Thyroid gland (tissue), 4 donors: ENCODE measurements at regions not wholly inside any gene's neighbourhood (a gene's known extent, or its start where the extent isn't known, plus 50 kb on each side); places are given as distances from the start of the nearest gene placed in this dataset.

ENCODE experiments used
- DNase-seq, 2 donors: peaks; one replicate each; pipeline ENCODE4 v3.0.0-alpha.2; 2019
- H3K27ac ChIP-seq, 3 donors: fragments of 200-600 bp; sonication (generic); 1 replicate in 2 of 3; 2 replicates in 1 of 3; pipeline ENCODE4 v1.5.1; 2016 to 2019; ENCODE audit warnings: mild to moderate bottlenecking in 1 of 3, moderate library complexity in 1 of 3
- H3K27me3 ChIP-seq: fragments of 200-600 bp; sonication (generic); one replicate; pipeline ENCODE4 v1.5.1; 2019
- H3K36me3 ChIP-seq, 2 donors: fragments of 200-600 bp; sonication (generic); one replicate each; pipeline ENCODE4 v1.5.1; 2016 to 2019
- H3K4me1 ChIP-seq, 2 donors: fragments of 200-600 bp; sonication (generic); one replicate each; pipeline ENCODE4 v1.5.1; 2017 to 2019
- H3K4me3 ChIP-seq, 3 donors: fragments of 200-600 bp; sonication (generic); replicated peaks in 1 of 3; 1 replicate in 2 of 3; 2 replicates in 1 of 3; pipeline ENCODE4 v1.5.1; 2016; ENCODE audit warnings: mild to moderate bottlenecking in 1 of 3
- H3K9me3 ChIP-seq: fragments of 200-600 bp; sonication (generic); one replicate; pipeline ENCODE4 v1.5.1; 2017
- POLR2A ChIP-seq, 2 donors: fragments of 450-650 bp; IDR thresholded peaks; one replicate each; pipeline ENCODE4 v1.6.1; 2017; ENCODE audit warnings: antibody characterized with exemption in 2 of 2, mild to moderate bottlenecking in 2 of 2, moderate library complexity in 1 of 2
- WGBS, 2 donors: methylation state at CpG; one replicate each; pipeline ENCODE4 v1.1.5; 2017; 5-methylcytosine and 5-hydroxymethylcytosine counted together
- intact Hi-C: fragments of 100-400 bp; cut with DNase I; formaldehyde crosslinking; loops from one replicate; pipeline ENCODE4 v1.15.1; 2023
- TF ChIP-seq, protein P1 (sequence below), 6 experiments: fragments of 200-600 bp in 3 of 6; fragments of 450-650 bp in 3 of 6; sonication (generic) in 3 of 6; IDR thresholded peaks; one replicate each; pipeline ENCODE4 v1.5.1; 2016 to 2019; ENCODE audit warnings: antibody characterized with exemption in 6 of 6, mild to moderate bottlenecking in 2 of 6, inconsistent platforms in 1 of 6, moderate library complexity in 1 of 6

DNA sequence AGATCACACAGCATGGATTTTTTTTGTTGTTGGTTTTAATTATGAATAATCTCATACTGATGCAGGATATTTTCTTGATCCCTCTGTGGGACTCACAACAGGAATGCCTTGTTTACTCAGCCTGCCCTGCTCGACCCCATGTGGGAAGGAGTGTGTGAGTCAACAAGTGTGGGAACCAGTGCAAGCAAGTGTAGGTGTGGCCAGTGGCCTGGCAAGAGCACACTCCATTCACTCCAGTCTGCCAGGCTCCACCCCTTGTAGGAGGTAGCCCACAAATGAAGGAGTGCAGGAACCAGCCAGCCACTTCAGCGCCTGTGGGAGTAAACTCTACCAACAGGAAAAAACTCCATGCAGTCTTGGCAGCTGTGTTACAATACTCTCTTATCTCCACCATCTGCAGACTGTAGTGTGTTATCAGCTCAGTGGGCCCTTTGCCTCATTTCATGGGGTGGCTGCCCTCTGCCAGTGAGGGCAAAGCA is 393.6 kb downstream of the OTOL1 start:
- Histone ChIP-seq H3K27ac (no peak overlapping the region), H3K36me3 (no peaks in the 10 kb centered on the region), H3K4me1 (no peaks in the 10 kb centered on the region), H3K9me3 (no peaks in the 10 kb centered on the region), H3K27me3 (no peaks in the 10 kb centered on the region), H3K4me3 (no peak overlapping the region)
- DNase-seq, result no peak
- 51 to 64% methylated on average over 2 of the region's 2 CpGs for WGBS, 2 donors
- intact Hi-C loops, result no loop called here
- TF ChIP-seq POLR2A (IDR thresholded peaks at IDR 0.05), result no peak
- TF ChIP-seq, protein P1, sequence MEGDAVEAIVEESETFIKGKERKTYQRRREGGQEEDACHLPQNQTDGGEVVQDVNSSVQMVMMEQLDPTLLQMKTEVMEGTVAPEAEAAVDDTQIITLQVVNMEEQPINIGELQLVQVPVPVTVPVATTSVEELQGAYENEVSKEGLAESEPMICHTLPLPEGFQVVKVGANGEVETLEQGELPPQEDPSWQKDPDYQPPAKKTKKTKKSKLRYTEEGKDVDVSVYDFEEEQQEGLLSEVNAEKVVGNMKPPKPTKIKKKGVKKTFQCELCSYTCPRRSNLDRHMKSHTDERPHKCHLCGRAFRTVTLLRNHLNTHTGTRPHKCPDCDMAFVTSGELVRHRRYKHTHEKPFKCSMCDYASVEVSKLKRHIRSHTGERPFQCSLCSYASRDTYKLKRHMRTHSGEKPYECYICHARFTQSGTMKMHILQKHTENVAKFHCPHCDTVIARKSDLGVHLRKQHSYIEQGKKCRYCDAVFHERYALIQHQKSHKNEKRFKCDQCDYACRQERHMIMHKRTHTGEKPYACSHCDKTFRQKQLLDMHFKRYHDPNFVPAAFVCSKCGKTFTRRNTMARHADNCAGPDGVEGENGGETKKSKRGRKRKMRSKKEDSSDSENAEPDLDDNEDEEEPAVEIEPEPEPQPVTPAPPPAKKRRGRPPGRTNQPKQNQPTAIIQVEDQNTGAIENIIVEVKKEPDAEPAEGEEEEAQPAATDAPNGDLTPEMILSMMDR (IDR thresholded peaks at IDR 0.05), result no peak

DNA sequence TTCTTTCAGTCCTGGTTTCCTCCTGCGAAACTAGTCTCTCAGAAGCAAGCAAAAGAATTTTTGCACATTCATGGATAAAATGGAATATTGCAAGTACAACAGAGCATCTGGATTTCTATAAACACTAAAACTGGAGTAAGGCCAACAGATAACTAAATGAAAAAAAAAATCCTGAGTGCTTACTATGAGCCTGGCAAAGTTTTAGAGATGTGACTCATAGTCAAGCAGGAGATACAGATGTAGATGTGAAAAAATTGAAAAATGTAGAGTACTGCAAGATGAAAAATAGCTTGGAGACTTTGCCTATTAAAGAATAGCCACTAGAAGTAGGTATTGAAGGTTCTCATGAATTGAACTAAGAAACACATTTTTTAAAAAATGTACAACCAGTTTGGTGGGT is 397.4 kb downstream of the OTOL1 start:
- H3K27ac ChIP-seq, result no peak overlapping the region
- no peak for DNase-seq
- no peaks in the 10 kb centered on the region for H3K9me3 ChIP-seq
- no peak overlapping the region for H3K4me3 ChIP-seq
- intact Hi-C loops, result no loop called here
- no peaks in the 10 kb centered on the region for H3K4me1 ChIP-seq
- 78 to 82% methylated on average over 1 of the region's 1 CpG for WGBS, 2 donors
- no peaks in the 10 kb centered on the region for H3K27me3 ChIP-seq
- TF ChIP-seq, protein P1 (IDR thresholded peaks at IDR 0.05), result no peak
- no peak for TF ChIP-seq POLR2A (IDR thresholded peaks at IDR 0.05)
- no peaks in the 10 kb centered on the region for H3K36me3 ChIP-seq

DNA sequence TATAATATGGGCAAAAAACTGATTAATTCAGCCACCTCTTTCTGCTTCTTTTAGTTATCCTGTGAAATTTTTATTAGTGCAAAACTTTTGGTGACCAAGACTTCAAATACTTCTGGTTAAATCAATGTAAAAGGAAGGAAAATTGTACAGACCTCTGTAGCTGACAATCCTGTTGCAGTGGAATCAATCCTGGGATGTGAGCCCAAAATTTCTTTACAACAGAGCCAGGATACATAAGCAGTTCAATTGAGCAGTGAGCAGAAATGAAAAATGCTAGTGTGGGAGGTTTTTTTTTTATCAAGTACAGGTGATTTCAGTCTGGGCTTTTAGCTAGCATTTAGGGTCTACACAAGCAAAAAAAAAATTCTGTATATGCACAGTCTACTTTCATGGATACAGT is 398.0 kb downstream of the OTOL1 start:
- intact Hi-C loops, result no loop called here
- H3K4me1 ChIP-seq, result no peaks in the 10 kb centered on the region
- no peak overlapping the region for H3K4me3 ChIP-seq
- no peaks in the 10 kb centered on the region for H3K27me3 ChIP-seq
- no peaks in the 10 kb centered on the region for H3K36me3 ChIP-seq
- H3K27ac ChIP-seq, result no peak overlapping the region
- no peak for DNase-seq
- H3K9me3 ChIP-seq, result no peaks in the 10 kb centered on the region
- TF ChIP-seq POLR2A (IDR thresholded peaks at IDR 0.05), result no peak
- TF ChIP-seq, protein P1 (IDR thresholded peaks at IDR 0.05), result no peak

DNA sequence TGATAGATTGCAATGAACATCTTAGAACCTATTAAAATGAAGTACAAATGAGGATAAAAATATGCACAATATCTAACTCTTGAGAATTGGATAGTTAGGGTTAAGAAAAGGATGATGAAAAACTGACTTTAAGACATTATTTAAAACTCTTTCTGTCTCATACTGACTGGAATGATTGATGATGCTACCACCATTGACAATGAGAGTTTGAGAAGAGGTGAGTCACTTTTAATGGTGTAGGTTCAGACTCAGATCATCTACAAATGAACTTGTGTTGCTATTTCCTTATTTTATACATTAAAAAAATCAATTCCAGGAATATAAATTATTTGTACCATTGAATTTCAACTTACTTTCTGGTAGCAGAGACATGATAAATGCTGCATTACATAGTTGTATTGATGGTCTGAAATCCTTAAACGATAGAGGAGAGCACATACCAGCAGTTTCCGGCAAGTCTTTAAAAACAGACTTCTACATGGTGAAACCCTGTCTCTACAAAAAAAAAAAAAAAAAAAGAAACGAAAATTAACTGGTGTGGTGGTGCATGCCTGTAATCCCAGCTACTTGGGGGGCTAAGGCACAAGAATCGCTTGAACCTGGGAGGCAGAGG is 409.0 kb downstream of the OTOL1 start:
- Histone ChIP-seq H3K27me3 (no peaks in the 10 kb centered on the region), H3K4me1 (no peaks in the 10 kb centered on the region), H3K9me3 (no peaks in the 10 kb centered on the region), H3K4me3 (no peak overlapping the region), H3K27ac (no peak overlapping the region), H3K36me3 (no peaks in the 10 kb centered on the region)
- DNase-seq, result no peak
- intact Hi-C loops, result no loop called here
- TF ChIP-seq POLR2A (IDR thresholded peaks at IDR 0.05), result no peak
- TF ChIP-seq, protein P1 (IDR thresholded peaks at IDR 0.05), result no peak
- 88 to 89% methylated on average over 4 of the region's 4 CpGs for WGBS, 2 donors

DNA sequence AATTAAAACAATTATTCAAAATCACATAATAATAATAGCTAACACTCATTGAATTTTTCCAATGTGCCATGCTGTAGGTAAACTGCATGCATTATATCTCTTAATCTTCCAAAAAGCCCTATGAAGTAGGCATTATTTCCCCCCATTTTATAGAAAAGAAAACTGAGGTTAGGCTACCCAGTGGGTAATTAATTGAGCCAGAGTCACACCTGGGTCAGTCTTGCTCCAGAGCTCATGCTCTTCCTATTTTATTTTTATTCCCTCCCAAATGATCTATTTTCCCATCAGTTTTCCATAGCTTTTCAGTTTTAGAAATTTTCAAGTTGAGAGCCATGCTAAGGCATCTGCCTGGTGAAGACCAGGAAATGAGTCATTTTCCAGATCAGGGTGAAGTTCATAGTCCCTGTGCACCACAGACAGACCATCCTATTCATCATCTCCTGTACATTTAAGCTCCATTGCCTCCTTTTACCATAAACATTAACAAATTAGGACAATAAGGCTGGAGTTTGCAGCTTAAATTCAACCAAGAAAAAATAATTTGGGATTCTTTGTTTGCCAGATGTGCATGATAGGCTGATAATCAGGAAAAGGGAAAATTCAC is 417.3 kb downstream of the OTOL1 start:
- intact Hi-C loops, result no loop called here
- no peaks in the 10 kb centered on the region for H3K36me3 ChIP-seq
- H3K4me1 ChIP-seq, result no peaks in the 10 kb centered on the region
- H3K27me3 ChIP-seq, result no peaks in the 10 kb centered on the region
- no peaks in the 10 kb centered on the region for H3K9me3 ChIP-seq
- H3K27ac ChIP-seq, result no peak overlapping the region
- DNase-seq, result no peak
- H3K4me3 ChIP-seq, result no peak overlapping the region
- TF ChIP-seq POLR2A (IDR thresholded peaks at IDR 0.05), result no peak
- TF ChIP-seq, protein P1 (IDR thresholded peaks at IDR 0.05), result no peak
